ENCODE measurements at regions not wholly inside any gene's neighbourhood (a gene's known extent, or its start where the extent isn't known, plus 50 kb on each side); places are given as distances from the start of the nearest gene placed in this dataset.

- Histone ChIP-seq H4K20me1 (ENCODE audit: control insufficient read depth, insufficient read depth) (no peaks in the 10 kb centered on the region), H3K27ac (ENCODE audit: control insufficient read depth, insufficient read depth) (no peak overlapping the region), H3K4me2 (ENCODE audit: control insufficient read depth, insufficient read depth) (no peak overlapping the region), H3K27me3 (replicated peaks in 1 of 2; ENCODE audit: control insufficient read depth in 2 of 2, insufficient read depth in 2 of 2, low read length in 1 of 2) (no peaks in the 10 kb centered on the region), H3K9ac (ENCODE audit: control insufficient read depth, insufficient read depth, low read length) (no peak overlapping the region), H3K9me3 (replicated peaks; ENCODE audit: control insufficient read depth, insufficient read depth, low read length) (no peaks in the 10 kb centered on the region), H2AFZ (ENCODE audit: control insufficient read depth, low read depth, low read length) (no peak overlapping the region), H3K4me3 (no peak overlapping the region), H3K36me3 (ENCODE audit: control insufficient read depth in 2 of 2, insufficient read depth in 2 of 2, low read length in 1 of 2) (no peaks in the 10 kb centered on the region), H3K79me2 (ENCODE audit: control insufficient read depth, insufficient read depth, low read length) (no peaks in the 10 kb centered on the region), H3K4me1 (ENCODE audit: control insufficient read depth, insufficient read depth, low read length) (no peaks in the 10 kb centered on the region)
- CTCF ChIA-PET = interaction anchor here (0.5 kb wide), 1 partner anchor 270 kb away, joined by 4 read pairs; no protein-coding TSS in a partner anchor
- FAIRE-seq = no peak
- TF ChIP-seq FOXK2 (IDR thresholded peaks at IDR 0.05) = no peak
- TF ChIP-seq RELA (IDR thresholded peaks at IDR 0.05; ENCODE audit: borderline replicate concordance, partially characterized antibody) = no peak
- no peak for TF ChIP-seq CBX3 (IDR thresholded peaks at IDR 0.05; ENCODE audit: borderline replicate concordance, low read depth)
- no peak for TF ChIP-seq POLR2A (IDR thresholded peaks at IDR 0.05; ENCODE audit: low read depth, low read length)
- RAD21 ChIA-PET (ENCODE audit: unreplicated experiment) = interaction anchor here (0.8 kb wide), 1 partner anchor 602 kb away, joined by 3 read pairs; no protein-coding TSS in a partner anchor
- no peak for ATAC-seq
- DNase-seq (ENCODE audit: low read depth, low spot score) = no peak
- POLR2A ChIA-PET = no interaction called here
- BruUV-seq (replicated peaks) = no TSS peak
- intact Hi-C loops (cut with micrococcal nuclease; ENCODE audit: unreplicated experiment) = no loop called here
- 36% methylated on average over 2 of the region's 2 CpGs for WGBS (ENCODE audit: insufficient coverage, insufficient replicate concordance, low lambda C conversion rate, missing lambda C conversion rate)
- SMC1A ChIA-PET (ENCODE audit: uncharacterized antibody, unreplicated experiment) = interaction anchor here (0.8 kb wide), 1 partner anchor 84 kb away, joined by 3 read pairs; no protein-coding TSS in a partner anchor
- in situ Hi-C loops (cut with MboI) = no loop called here
Measured at GRCh38 chr3:34254285-34254684, 455.9 kb downstream of the PDCD6IP start.

- Histone ChIP-seq H3K4me1 (ENCODE audit: control insufficient read depth, insufficient read depth, low read length) (no peaks in the 10 kb centered on the region), H3K9me3 (replicated peaks; ENCODE audit: control insufficient read depth, insufficient read depth, low read length) (no peaks in the 10 kb centered on the region), H3K27me3 (replicated peaks in 1 of 2; ENCODE audit: control insufficient read depth in 2 of 2, insufficient read depth in 2 of 2, low read length in 1 of 2) (no peaks in the 10 kb centered on the region), H4K20me1 (ENCODE audit: control insufficient read depth, insufficient read depth) (no peaks in the 10 kb centered on the region), H3K4me2 (ENCODE audit: control insufficient read depth, insufficient read depth) (no peak overlapping the region), H3K4me3 (no peak overlapping the region), H3K79me2 (ENCODE audit: control insufficient read depth, insufficient read depth, low read length) (no peaks in the 10 kb centered on the region), H3K27ac (ENCODE audit: control insufficient read depth, insufficient read depth) (no peak overlapping the region), H3K9ac (ENCODE audit: control insufficient read depth, insufficient read depth, low read length) (no peak overlapping the region), H2AFZ (ENCODE audit: control insufficient read depth, low read depth, low read length) (no peak overlapping the region), H3K36me3 (ENCODE audit: control insufficient read depth in 2 of 2, insufficient read depth in 2 of 2, low read length in 1 of 2) (no peaks in the 10 kb centered on the region)
- no TSS peak for BruUV-seq (replicated peaks)
- ChIA-PET CTCF (interaction anchor here (0.6 to 6.3 kb wide), 4 partner anchors 9 to 1177 kb away, joined by 3 to 106 read pairs (median 4); no protein-coding TSS in a partner anchor), SMC1A (ENCODE audit: uncharacterized antibody, unreplicated experiment) (interaction anchor here (0.7 to 1.2 kb wide), 3 partner anchors 8 to 276 kb away, joined by 3 read pairs; no protein-coding TSS in a partner anchor), RAD21 (ENCODE audit: unreplicated experiment) (no interaction called here), POLR2A (interaction anchor here (0.6 kb wide), 1 partner anchor 1958 kb away, joined by 3 read pairs; no protein-coding TSS in a partner anchor)
- ATAC-seq (no peak), FAIRE-seq (no peak), DNase-seq (ENCODE audit: low read depth, low spot score) (no peak)
- in situ Hi-C loops (cut with MboI) = loop anchor here (5.0 kb wide), 1 partner anchor 431 kb away; no protein-coding TSS in a partner anchor
- 56% methylated on average over 2 of the region's 2 CpGs for WGBS (ENCODE audit: insufficient coverage, insufficient replicate concordance, low lambda C conversion rate, missing lambda C conversion rate)
- intact Hi-C loops (cut with micrococcal nuclease; ENCODE audit: unreplicated experiment) = loop anchor here (5.0 kb wide), 1 partner anchor 374 kb away; no protein-coding TSS in a partner anchor
- TF ChIP-seq NR2F1 (conservative IDR thresholded peaks at IDR 0.05) = no peak
- no peak for TF ChIP-seq CUX1 (IDR thresholded peaks at IDR 0.05; ENCODE audit: insufficient replicate concordance, low read depth, low read length)
- TF ChIP-seq ZBED1 (IDR thresholded peaks at IDR 0.05; ENCODE audit: borderline replicate concordance) = no peak
- TF ChIP-seq CTCF (IDR thresholded peaks at IDR 0.05 in 2 of 3, conservative IDR thresholded peaks at IDR 0.05 in 1 of 3; ENCODE audit: control insufficient read depth in 2 of 3, extremely low read depth in 1 of 3, insufficient read depth in 1 of 3, low read depth in 3 of 3, low read length in 3 of 3) = no peak
Measured at GRCh38 chr3:34256021-34256420, 457.6 kb downstream of the PDCD6IP start.
